CD8-positive, alpha-beta memory T cell (primary cell): ENCODE measurements at regions not wholly inside any gene's neighbourhood (a gene's known extent, or its start where the extent isn't known, plus 50 kb on each side); places are given as distances from the start of the nearest gene placed in this dataset.

ENCODE experiments used
- CTCF ChIA-PET: fragments of 350-600 bp; sonication (Branson Sonifier 250); formaldehyde crosslinking; loops from one replicate; lab custom pipeline; 2021; ENCODE audit warnings: antibody characterized with exemption; lab: Charles Lee
- POLR2A ChIA-PET: fragments of 350-600 bp; sonication (Branson Sonifier 250); formaldehyde crosslinking; loops from one replicate; lab custom pipeline; 2021; ENCODE audit warnings: antibody characterized with exemption; lab: Charles Lee
- DNase-seq, 5 donors: peaks; one replicate each; pipeline versions ENCODE4 v3.0.0 to v3.0.0-alpha.2; 2020 to 2022; ENCODE audit warnings: mixed read lengths in 1 of 5
- H3K27ac ChIP-seq: one replicate; pipeline ENCODE4 v1.7.0; 2013; ENCODE audit warnings: low read depth, mild to moderate bottlenecking, low read length, moderate library complexity
- H3K27me3 ChIP-seq: 2 replicates; pipeline ENCODE4 v1.7.0; 2013; ENCODE audit warnings: low read length, mild to moderate bottlenecking; ENCODE audit not compliant: insufficient read depth, poor library complexity, severe bottlenecking
- H3K36me3 ChIP-seq: 2 replicates; pipeline ENCODE4 v1.7.0; 2013; ENCODE audit warnings: mild to moderate bottlenecking, low read length, moderate library complexity; ENCODE audit not compliant: insufficient read depth
- H3K4me1 ChIP-seq: 2 replicates; pipeline ENCODE4 v1.7.0; 2013; ENCODE audit warnings: mild to moderate bottlenecking, low read length, moderate library complexity; ENCODE audit not compliant: insufficient read depth
- H3K4me3 ChIP-seq: 2 replicates; pipeline ENCODE4 v1.7.0; 2013; ENCODE audit warnings: mild to moderate bottlenecking, low read length
- H3K9me3 ChIP-seq: 2 replicates; pipeline ENCODE4 v1.7.0; 2013; ENCODE audit warnings: mild to moderate bottlenecking, low read length
- H3K27ac Mint-ChIP-seq, 8 donors: one replicate each; pipeline ENCODE4 v1.8.0; 2020 to 2021; ENCODE audit warnings: mixed read lengths in 8 of 8, mild to moderate bottlenecking in 6 of 8, inconsistent platforms in 3 of 8, moderate library complexity in 3 of 8
- H3K27me3 Mint-ChIP-seq, 2 donors: one replicate each; pipeline ENCODE4 v1.8.0; 2020 to 2021; ENCODE audit warnings: mixed read lengths in 2 of 2, mild to moderate bottlenecking in 1 of 2, moderate library complexity in 1 of 2
- H3K36me3 Mint-ChIP-seq, 3 donors: one replicate each; pipeline ENCODE4 v1.8.0; 2020 to 2021; ENCODE audit warnings: mixed read lengths in 3 of 3, inconsistent platforms in 1 of 3, mild to moderate bottlenecking in 1 of 3
- H3K4me1 Mint-ChIP-seq, 3 donors: one replicate each; pipeline ENCODE4 v1.8.0; 2020 to 2021; ENCODE audit warnings: mixed read lengths in 3 of 3, inconsistent platforms in 1 of 3, mild to moderate bottlenecking in 1 of 3
- H3K4me3 Mint-ChIP-seq, 7 donors: one replicate each; pipeline ENCODE4 v1.8.0; 2020 to 2021; ENCODE audit warnings: mixed read lengths in 7 of 7, mild to moderate bottlenecking in 6 of 7, moderate library complexity in 4 of 7, inconsistent platforms in 2 of 7
- H3K9me3 Mint-ChIP-seq, 5 donors: one replicate each; pipeline ENCODE4 v1.8.0; 2020 to 2022; ENCODE audit warnings: mixed read lengths in 5 of 5, mild to moderate bottlenecking in 3 of 5, moderate library complexity in 2 of 5, inconsistent platforms in 1 of 5

GRCh38 chr12:88876857-88877256, 296.6 kb upstream of the KITLG start:
- no peaks in the 10 kb centered on the region for H3K4me1 ChIP-seq
- peaks cover 0 to 3% of the 10 kb centered on the region in 2 donors for H3K27me3 Mint-ChIP-seq
- H3K4me1 Mint-ChIP-seq = no peaks in the 10 kb centered on the region
- H3K27ac Mint-ChIP-seq = no peak overlapping the region
- no peaks in the 10 kb centered on the region for H3K9me3 ChIP-seq
- H3K27ac ChIP-seq = no peak overlapping the region
- ChIA-PET CTCF (no interaction called here), POLR2A (no interaction called here)
- H3K9me3 Mint-ChIP-seq = peaks cover 0 to 1% (median 0%) of the 10 kb centered on the region in 5 donors
- no peak overlapping the region for H3K4me3 Mint-ChIP-seq
- H3K4me3 ChIP-seq = no peak overlapping the region
- H3K36me3 Mint-ChIP-seq = no peaks in the 10 kb centered on the region
- no peak for DNase-seq
- no peaks in the 10 kb centered on the region for H3K27me3 ChIP-seq
- H3K36me3 ChIP-seq = no peaks in the 10 kb centered on the region

GRCh38 chr12:88870000-88870737, 289.9 kb upstream of the KITLG start:
- H3K4me1 Mint-ChIP-seq = no peaks in the 10 kb centered on the region
- no peak overlapping the region for H3K4me3 ChIP-seq
- ChIA-PET CTCF (no interaction called here), POLR2A (no interaction called here)
- no peaks in the 10 kb centered on the region for H3K27me3 ChIP-seq
- H3K9me3 ChIP-seq = no peaks in the 10 kb centered on the region
- H3K27me3 Mint-ChIP-seq = no peaks in the 10 kb centered on the region
- H3K4me3 Mint-ChIP-seq = no peak overlapping the region
- H3K36me3 Mint-ChIP-seq = no peaks in the 10 kb centered on the region
- no peak for DNase-seq
- no peaks in the 10 kb centered on the region for H3K4me1 ChIP-seq
- no peaks in the 10 kb centered on the region for H3K9me3 Mint-ChIP-seq
- no peak overlapping the region for H3K27ac ChIP-seq
- no peaks in the 10 kb centered on the region for H3K36me3 ChIP-seq
- no peak overlapping the region for H3K27ac Mint-ChIP-seq

- Histone ChIP-seq H3K9me3 (no peaks in the 10 kb centered on the region), H3K27ac (no peak overlapping the region), H3K27me3 (no peaks in the 10 kb centered on the region), H3K4me3 (no peak overlapping the region), H3K4me1 (no peaks in the 10 kb centered on the region), H3K36me3 (no peaks in the 10 kb centered on the region)
- H3K27ac Mint-ChIP-seq = no peak overlapping the region
- ChIA-PET POLR2A (no interaction called here), CTCF (no interaction called here)
- H3K27me3 Mint-ChIP-seq = no peaks in the 10 kb centered on the region
- no peaks in the 10 kb centered on the region for H3K36me3 Mint-ChIP-seq
- H3K4me3 Mint-ChIP-seq = no peak overlapping the region
- H3K9me3 Mint-ChIP-seq = no peaks in the 10 kb centered on the region
- DNase-seq = no peak
- no peaks in the 10 kb centered on the region for H3K4me1 Mint-ChIP-seq
These were observed 287.8 kb upstream of the KITLG start for GRCh38 chr12:88868050-88868449.

GRCh38 chr12:88867510-88867909, 287.2 kb upstream of the KITLG start:
- Histone ChIP-seq H3K9me3 (no peaks in the 10 kb centered on the region), H3K27me3 (no peaks in the 10 kb centered on the region), H3K27ac (no peak overlapping the region), H3K4me3 (no peak overlapping the region), H3K4me1 (no peaks in the 10 kb centered on the region), H3K36me3 (no peaks in the 10 kb centered on the region)
- H3K4me1 Mint-ChIP-seq = no peaks in the 10 kb centered on the region
- no peak overlapping the region for H3K4me3 Mint-ChIP-seq
- ChIA-PET POLR2A (no interaction called here), CTCF (no interaction called here)
- no peak overlapping the region for H3K27ac Mint-ChIP-seq
- H3K9me3 Mint-ChIP-seq = no peaks in the 10 kb centered on the region
- H3K27me3 Mint-ChIP-seq = no peaks in the 10 kb centered on the region
- no peaks in the 10 kb centered on the region for H3K36me3 Mint-ChIP-seq
- DNase-seq = no peak

GRCh38 chr12:88866881-88867280, 286.6 kb upstream of the KITLG start:
- Mint-ChIP-seq H3K4me3 (no peak overlapping the region), H3K4me1 (no peaks in the 10 kb centered on the region), H3K27ac (no peak overlapping the region), H3K36me3 (no peaks in the 10 kb centered on the region), H3K9me3 (no peaks in the 10 kb centered on the region), H3K27me3 (no peaks in the 10 kb centered on the region)
- DNase-seq = no peak
- Histone ChIP-seq H3K27me3 (no peaks in the 10 kb centered on the region), H3K36me3 (no peaks in the 10 kb centered on the region), H3K27ac (no peak overlapping the region), H3K9me3 (no peaks in the 10 kb centered on the region), H3K4me3 (no peak overlapping the region), H3K4me1 (no peaks in the 10 kb centered on the region)
- CTCF ChIA-PET = no interaction called here
- POLR2A ChIA-PET = no interaction called here

GRCh38 chr12:88865537-88865936, 285.3 kb upstream of the KITLG start:
- Mint-ChIP-seq H3K9me3 (no peaks in the 10 kb centered on the region), H3K27ac (no peak overlapping the region), H3K27me3 (no peaks in the 10 kb centered on the region), H3K36me3 (peaks cover 0 to 2% (median 0%) of the 10 kb centered on the region in 3 donors), H3K4me3 (no peak overlapping the region), H3K4me1 (no peaks in the 10 kb centered on the region)
- H3K27ac ChIP-seq = no peak overlapping the region
- H3K9me3 ChIP-seq = no peaks in the 10 kb centered on the region
- H3K27me3 ChIP-seq = no peaks in the 10 kb centered on the region
- no peak for DNase-seq
- CTCF ChIA-PET = no interaction called here
- no peaks in the 10 kb centered on the region for H3K36me3 ChIP-seq
- no peaks in the 10 kb centered on the region for H3K4me1 ChIP-seq
- H3K4me3 ChIP-seq = no peak overlapping the region
- POLR2A ChIA-PET = no interaction called here

GRCh38 chr12:88860851-88861250, 280.6 kb upstream of the KITLG start:
- no peaks in the 10 kb centered on the region for H3K4me1 ChIP-seq
- no peaks in the 10 kb centered on the region for H3K27me3 ChIP-seq
- H3K27ac ChIP-seq = no peak overlapping the region
- POLR2A ChIA-PET = no interaction called here
- no peaks in the 10 kb centered on the region for H3K9me3 ChIP-seq
- Mint-ChIP-seq H3K4me1 (no peaks in the 10 kb centered on the region), H3K27ac (no peak overlapping the region), H3K27me3 (no peaks in the 10 kb centered on the region), H3K4me3 (no peak overlapping the region), H3K36me3 (peaks cover 0 to 2% (median 0%) of the 10 kb centered on the region in 3 donors), H3K9me3 (peaks cover 0 to 2% (median 0%) of the 10 kb centered on the region in 5 donors)
- H3K4me3 ChIP-seq = no peak overlapping the region
- DNase-seq = no peak
- CTCF ChIA-PET = no interaction called here
- no peaks in the 10 kb centered on the region for H3K36me3 ChIP-seq

GRCh38 chr12:88856201-88856600, 275.9 kb upstream of the KITLG start:
- Histone ChIP-seq H3K9me3 (no peaks in the 10 kb centered on the region), H3K27ac (no peak overlapping the region), H3K4me3 (no peak overlapping the region), H3K4me1 (no peaks in the 10 kb centered on the region), H3K27me3 (no peaks in the 10 kb centered on the region), H3K36me3 (no peaks in the 10 kb centered on the region)
- peaks cover 0 to 2% (median 0%) of the 10 kb centered on the region in 3 donors for H3K36me3 Mint-ChIP-seq
- no peak overlapping the region for H3K27ac Mint-ChIP-seq
- ChIA-PET CTCF (no interaction called here), POLR2A (no interaction called here)
- DNase-seq = no peak
- H3K4me3 Mint-ChIP-seq = no peak overlapping the region
- H3K9me3 Mint-ChIP-seq = peaks cover 0 to 4% (median 0%) of the 10 kb centered on the region in 5 donors
- no peaks in the 10 kb centered on the region for H3K4me1 Mint-ChIP-seq
- no peaks in the 10 kb centered on the region for H3K27me3 Mint-ChIP-seq
